Neural cell (in vitro differentiated cells): ENCODE measurements at regions not wholly inside any gene's neighbourhood (a gene's known extent, or its start where the extent isn't known, plus 50 kb on each side); places are given as distances from the start of the nearest gene placed in this dataset.

Experiments
- H2AFZ ChIP-seq: fragments of 200-600, 300-800 bp; sonication (generic), shearing (Covaris generic); 2 replicates; pipeline ENCODE4 v1.6.0; 2014; ENCODE audit warnings: low read depth, mild to moderate bottlenecking, antibody characterized with exemption, low read length, moderate library complexity
- H3F3A ChIP-seq: fragments of 200-600 bp; shearing (Covaris generic); 2 replicates; pipeline ENCODE4 v1.6.1; 2016; ENCODE audit warnings: mild to moderate bottlenecking, moderate library complexity, mixed read lengths, antibody characterized with exemption, low read length; ENCODE audit not compliant: insufficient read depth, poor library complexity, severe bottlenecking
- H3K27ac ChIP-seq: fragments of 200-600, 300-800 bp; sonication (generic), shearing (Covaris generic); 2 replicates; pipeline ENCODE4 v1.5.1; 2014; ENCODE audit warnings: mild to moderate bottlenecking, low read length, moderate library complexity
- H3K27me3 ChIP-seq: fragments of 300-800, 200-600 bp; sonication (generic), shearing (Covaris generic); 2 replicates; pipeline ENCODE4 v1.6.0; 2014; ENCODE audit warnings: mild to moderate bottlenecking, low read depth, low read length, moderate library complexity; ENCODE audit not compliant: insufficient read depth
- H3K36me3 ChIP-seq: fragments of 300-800, 200-600 bp; sonication (generic), shearing (Covaris generic); 2 replicates; pipeline ENCODE4 v1.5.1; 2014; ENCODE audit warnings: mild to moderate bottlenecking, antibody characterized with exemption, low read length, moderate library complexity; ENCODE audit not compliant: insufficient read depth
- H3K4me2 ChIP-seq: fragments of 300-800, 200-600 bp; sonication (generic), shearing (Covaris generic); 2 replicates; pipeline ENCODE4 v1.6.0; 2014; ENCODE audit warnings: mild to moderate bottlenecking, low read length
- H3K4me3 ChIP-seq: fragments of 300-800, 200-600 bp; sonication (generic), shearing (Covaris generic); 2 replicates; pipeline ENCODE4 v1.5.1; 2014; ENCODE audit warnings: mild to moderate bottlenecking, low read length, moderate library complexity
- H3K79me2 ChIP-seq: fragments of 200-600 bp; shearing (Covaris generic); replicated peaks from 2 replicates; pipeline ENCODE4 v1.6.0; 2014; ENCODE audit warnings: mild to moderate bottlenecking, low read length, moderate library complexity; ENCODE audit not compliant: insufficient read depth
- H3K9ac ChIP-seq: fragments of 300-800, 200-600 bp; sonication (generic), shearing (Covaris generic); 2 replicates; pipeline ENCODE4 v1.6.1; 2016; ENCODE audit warnings: mild to moderate bottlenecking, low read length, mixed read lengths
- H3K9me2 ChIP-seq: fragments of 200-600 bp; shearing (Covaris generic); 2 replicates; pipeline ENCODE4 v1.6.1; 2016; ENCODE audit warnings: mild to moderate bottlenecking, low read length, mixed read lengths; ENCODE audit not compliant: insufficient read depth
- H3K9me3 ChIP-seq: fragments of 200-600, 300-800 bp; sonication (generic), shearing (Covaris generic); 2 replicates; pipeline ENCODE4 v1.6.1; 2016; ENCODE audit warnings: mild to moderate bottlenecking, mixed run types, low read length, moderate library complexity, mixed read lengths
- H4K20me1 ChIP-seq: fragments of 200-600 bp; shearing (Covaris generic); 2 replicates; pipeline ENCODE4 v1.6.1; 2016; ENCODE audit warnings: mild to moderate bottlenecking, mixed run types; ENCODE audit not compliant: insufficient read depth
- CTCF ChIP-seq: fragments of 450-650 bp; IDR thresholded peaks from 2 replicates; pipeline ENCODE4 v1.5.1; 2014; ENCODE audit warnings: antibody characterized with exemption, mild to moderate bottlenecking, moderate library complexity; ENCODE audit not compliant: poor library complexity, severe bottlenecking
- EP300 ChIP-seq: fragments of 450-650 bp; conservative IDR thresholded peaks from 2 replicates; pipeline ENCODE4 v1.6.1; 2014; ENCODE audit warnings: antibody characterized with exemption, mild to moderate bottlenecking, moderate library complexity; ENCODE audit not compliant: poor library complexity, severe bottlenecking
- EZH2 ChIP-seq: fragments of 200-600, 300-800 bp; shearing (Covaris generic), sonication (generic); IDR thresholded peaks from 2 replicates; pipeline ENCODE4 v1.6.1; 2014; ENCODE audit warnings: antibody characterized with exemption, low read length, borderline replicate concordance, mild to moderate bottlenecking; ENCODE audit not compliant: insufficient read depth, poor library complexity, severe bottlenecking
- MXI1 ChIP-seq: fragments of 450-650 bp; conservative IDR thresholded peaks from 2 replicates; pipeline ENCODE4 v1.6.1; 2014; ENCODE audit warnings: antibody characterized with exemption, mild to moderate bottlenecking; ENCODE audit not compliant: poor library complexity, severe bottlenecking
- POLR2AphosphoS5 ChIP-seq: IDR thresholded peaks from 2 replicates; pipeline ENCODE4 v1.6.1; 2012
- RAD21 ChIP-seq: fragments of 450-650 bp; conservative IDR thresholded peaks from 2 replicates; pipeline ENCODE4 v1.6.1; 2014; ENCODE audit warnings: antibody characterized with exemption, mild to moderate bottlenecking, moderate library complexity
- SMC3 ChIP-seq: fragments of 450-650 bp; conservative IDR thresholded peaks from 2 replicates; pipeline ENCODE4 v1.6.1; 2014; ENCODE audit warnings: antibody characterized with exemption, mild to moderate bottlenecking, moderate library complexity; ENCODE audit not compliant: poor library complexity
- TAF1 ChIP-seq: IDR thresholded peaks from 2 replicates; pipeline ENCODE4 v1.6.1; 2012; ENCODE audit warnings: low read depth
- TF ChIP-seq, protein P1 (sequence below): IDR thresholded peaks from 2 replicates; pipeline ENCODE4 v1.6.1; 2012; ENCODE audit warnings: borderline replicate concordance

DNA sequence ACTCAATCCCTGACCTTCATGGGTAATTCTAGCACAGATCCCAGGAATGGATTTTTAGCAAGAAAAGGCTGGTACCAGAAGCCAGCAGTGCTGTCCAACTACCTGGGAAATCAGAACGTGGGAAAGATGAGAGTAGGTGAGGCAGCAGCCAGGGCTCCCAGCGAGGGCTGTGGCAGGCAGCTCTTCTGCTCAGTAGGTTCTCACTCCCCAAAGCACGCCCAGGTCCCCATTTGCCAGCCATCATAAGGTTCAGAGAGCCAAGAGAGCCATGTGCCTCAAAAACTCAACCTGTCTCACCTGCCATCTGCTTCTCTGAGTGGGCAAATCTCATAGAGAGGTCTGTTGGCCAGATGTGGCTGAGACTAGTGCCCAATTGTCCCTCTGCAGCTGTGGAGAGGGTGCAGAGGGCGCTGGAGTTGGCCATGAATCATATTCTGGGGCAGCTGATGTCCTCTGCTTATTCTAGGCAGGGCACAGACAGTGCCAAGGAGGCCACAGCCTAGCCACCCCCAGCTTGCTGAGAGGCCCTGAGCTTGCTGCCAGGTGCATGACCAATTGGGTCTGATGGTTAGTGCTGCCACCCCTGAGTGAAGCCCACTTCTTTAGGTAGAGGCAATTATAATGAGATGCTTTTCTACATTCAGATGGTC lies 81.7 kb upstream of the GATB start:
- H3K27ac ChIP-seq, result no peak overlapping the region
- no peak overlapping the region for H3K4me2 ChIP-seq
- no peak overlapping the region for H2AFZ ChIP-seq
- no peak overlapping the region for H3K9ac ChIP-seq
- TF ChIP-seq EP300 (no peak), POLR2AphosphoS5 (no peak), TAF1 (no peak), EZH2 (no peak), CTCF (no peak), SMC3 (no peak), RAD21 (no peak), MXI1 (no peak)
- TF ChIP-seq, protein P1, sequence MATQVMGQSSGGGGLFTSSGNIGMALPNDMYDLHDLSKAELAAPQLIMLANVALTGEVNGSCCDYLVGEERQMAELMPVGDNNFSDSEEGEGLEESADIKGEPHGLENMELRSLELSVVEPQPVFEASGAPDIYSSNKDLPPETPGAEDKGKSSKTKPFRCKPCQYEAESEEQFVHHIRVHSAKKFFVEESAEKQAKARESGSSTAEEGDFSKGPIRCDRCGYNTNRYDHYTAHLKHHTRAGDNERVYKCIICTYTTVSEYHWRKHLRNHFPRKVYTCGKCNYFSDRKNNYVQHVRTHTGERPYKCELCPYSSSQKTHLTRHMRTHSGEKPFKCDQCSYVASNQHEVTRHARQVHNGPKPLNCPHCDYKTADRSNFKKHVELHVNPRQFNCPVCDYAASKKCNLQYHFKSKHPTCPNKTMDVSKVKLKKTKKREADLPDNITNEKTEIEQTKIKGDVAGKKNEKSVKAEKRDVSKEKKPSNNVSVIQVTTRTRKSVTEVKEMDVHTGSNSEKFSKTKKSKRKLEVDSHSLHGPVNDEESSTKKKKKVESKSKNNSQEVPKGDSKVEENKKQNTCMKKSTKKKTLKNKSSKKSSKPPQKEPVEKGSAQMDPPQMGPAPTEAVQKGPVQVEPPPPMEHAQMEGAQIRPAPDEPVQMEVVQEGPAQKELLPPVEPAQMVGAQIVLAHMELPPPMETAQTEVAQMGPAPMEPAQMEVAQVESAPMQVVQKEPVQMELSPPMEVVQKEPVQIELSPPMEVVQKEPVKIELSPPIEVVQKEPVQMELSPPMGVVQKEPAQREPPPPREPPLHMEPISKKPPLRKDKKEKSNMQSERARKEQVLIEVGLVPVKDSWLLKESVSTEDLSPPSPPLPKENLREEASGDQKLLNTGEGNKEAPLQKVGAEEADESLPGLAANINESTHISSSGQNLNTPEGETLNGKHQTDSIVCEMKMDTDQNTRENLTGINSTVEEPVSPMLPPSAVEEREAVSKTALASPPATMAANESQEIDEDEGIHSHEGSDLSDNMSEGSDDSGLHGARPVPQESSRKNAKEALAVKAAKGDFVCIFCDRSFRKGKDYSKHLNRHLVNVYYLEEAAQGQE, result no peak
- no peak overlapping the region for H3K4me3 ChIP-seq
- no peaks in the 10 kb centered on the region for H4K20me1 ChIP-seq
- no peaks in the 10 kb centered on the region for H3K79me2 ChIP-seq
- no peaks in the 10 kb centered on the region for H3F3A ChIP-seq
- no peaks in the 10 kb centered on the region for H3K9me2 ChIP-seq
- no peaks in the 10 kb centered on the region for H3K36me3 ChIP-seq
- H3K27me3 ChIP-seq, result no peaks in the 10 kb centered on the region
- no peaks in the 10 kb centered on the region for H3K9me3 ChIP-seq

DNA sequence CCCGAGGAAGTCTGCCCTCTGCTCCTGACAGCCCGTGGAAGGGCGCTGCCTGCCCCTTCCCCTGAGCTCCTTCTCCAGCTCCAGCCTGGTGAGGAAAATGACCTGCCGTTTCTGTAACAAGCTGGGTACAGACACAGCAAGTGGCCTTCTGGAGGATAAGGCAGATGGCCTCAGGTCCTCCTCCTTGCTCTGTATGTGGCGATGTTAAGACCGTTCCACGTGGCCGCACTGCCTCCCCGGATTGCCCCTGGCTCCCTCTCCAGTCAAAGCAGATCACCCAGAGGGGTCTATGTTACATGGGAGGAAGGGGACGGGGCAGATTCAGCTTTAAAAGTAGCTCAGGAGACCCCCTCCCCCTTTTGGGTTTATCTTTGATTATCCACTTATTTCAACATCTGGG lies 80.3 kb upstream of the GATB start:
- no peaks in the 10 kb centered on the region for H4K20me1 ChIP-seq
- H3K79me2 ChIP-seq, result no peaks in the 10 kb centered on the region
- no peak overlapping the region for H3K9ac ChIP-seq
- no peaks in the 10 kb centered on the region for H3F3A ChIP-seq
- H3K27me3 ChIP-seq, result no peaks in the 10 kb centered on the region
- no peaks in the 10 kb centered on the region for H3K9me2 ChIP-seq
- H3K27ac ChIP-seq, result no peak overlapping the region
- H3K36me3 ChIP-seq, result no peaks in the 10 kb centered on the region
- H3K4me3 ChIP-seq, result no peak overlapping the region
- no peak overlapping the region for H2AFZ ChIP-seq
- H3K9me3 ChIP-seq, result no peaks in the 10 kb centered on the region
- no peak for TF ChIP-seq CTCF
- TF ChIP-seq SMC3, result no peak
- no peak overlapping the region for H3K4me2 ChIP-seq
